ENCODE measurements at regions not wholly inside any gene's neighbourhood (a gene's known extent, or its start where the extent isn't known, plus 50 kb on each side); places are given as distances from the start of the nearest gene placed in this dataset.
"Not testable (repeated sequence)": the region's sequence is repeated elsewhere in the genome, so short reads cannot be mapped to it uniquely, and the experiment has no call there.

- DNase-seq, result no peak
Measured at GRCh38 chr10:52368725-52369124, 54.6 kb downstream of the DKK1 start.

- DNase-seq, result not testable (repeated sequence)
Measured at GRCh38 chr10:52374207-52374606, 60.1 kb downstream of the DKK1 start.

GRCh38 chr10:52376694-52377354 is 62.7 kb downstream of the DKK1 start:
- DNase-seq, result no peak

GRCh38 chr10:52378124-52378523 is 64.0 kb downstream of the DKK1 start:
- DNase-seq, result no peak

- no peak for DNase-seq
Measured at GRCh38 chr10:52379287-52379686, 65.2 kb downstream of the DKK1 start.

- DNase-seq, result no peak
Measured at GRCh38 chr10:52383088-52383487, 69.0 kb downstream of the DKK1 start.

GRCh38 chr10:52387744-52388143 is 73.7 kb downstream of the DKK1 start:
- DNase-seq, result no peak

GRCh38 chr10:52390388-52390787 is 76.3 kb downstream of the DKK1 start:
- no peak for DNase-seq

- no peak for DNase-seq
Measured at GRCh38 chr10:52391927-52392602, 78.0 kb downstream of the DKK1 start.

- DNase-seq, result no peak
Measured at GRCh38 chr10:52394246-52394645, 80.2 kb downstream of the DKK1 start.

GRCh38 chr10:52400562-52400961 is 86.5 kb downstream of the DKK1 start:
- no peak for DNase-seq

GRCh38 chr10:52403801-52404200 is 89.7 kb downstream of the DKK1 start:
- DNase-seq, result not testable (repeated sequence)

GRCh38 chr10:52409195-52409594 is 95.1 kb downstream of the DKK1 start:
- DNase-seq, result no peak

- DNase-seq, result no peak
Measured at GRCh38 chr10:52409928-52410327, 95.8 kb downstream of the DKK1 start.

- no peak for DNase-seq
Measured at GRCh38 chr10:52410916-52411315, 96.8 kb downstream of the DKK1 start.

- DNase-seq, result no peak
Measured at GRCh38 chr10:52419281-52419680, 105.2 kb downstream of the DKK1 start.

- DNase-seq, result no peak
Measured at GRCh38 chr10:52420656-52421055, 106.6 kb downstream of the DKK1 start.

GRCh38 chr10:52423369-52423768 is 109.3 kb downstream of the DKK1 start:
- DNase-seq, result no peak

GRCh38 chr10:52424341-52424740 is 110.3 kb downstream of the DKK1 start:
- DNase-seq, result no peak

- DNase-seq, result no peak
Measured at GRCh38 chr10:52434734-52435133, 120.7 kb downstream of the DKK1 start.

- no peak for DNase-seq
Measured at GRCh38 chr10:52436664-52437063, 122.6 kb downstream of the DKK1 start.

- no peak for DNase-seq
Measured at GRCh38 chr10:52437205-52437646, 123.1 kb downstream of the DKK1 start.

- DNase-seq, result no peak
Measured at GRCh38 chr10:52438119-52438518, 124.0 kb downstream of the DKK1 start.

GRCh38 chr10:52440612-52441285 is 126.7 kb downstream of the DKK1 start:
- no peak for DNase-seq
